GM19452 (cell line): ENCODE measurements at regions not wholly inside any gene's neighbourhood (a gene's known extent, or its start where the extent isn't known, plus 50 kb on each side); places are given as distances from the start of the nearest gene placed in this dataset.

Source experiments
- ATAC-seq: cut with Tn5 transposase; IDR thresholded peaks from one replicate; pipeline ENCODE4 v1.9.1; 2021; ENCODE audit not compliant: unreplicated experiment

GRCh38 chr5:40071870-40072269 lies 607.8 kb upstream of the PTGER4 start:
- no peak for ATAC-seq

- ATAC-seq, result no peak
Observed at GRCh38 chr5:40066616-40067015, 613.1 kb upstream of the PTGER4 start.

GRCh38 chr5:40052808-40053207 lies 626.9 kb upstream of the PTGER4 start:
- no peak for ATAC-seq

- ATAC-seq, result no peak
Observed at GRCh38 chr5:40046792-40047191, 622.0 kb upstream of the DAB2 start.

GRCh38 chr5:40045429-40045828 lies 620.6 kb upstream of the DAB2 start:
- ATAC-seq, result no peak

- no peak for ATAC-seq
Observed at GRCh38 chr5:40043916-40044315, 619.1 kb upstream of the DAB2 start.

- no peak for ATAC-seq
Observed at GRCh38 chr5:40041452-40041851, 616.7 kb upstream of the DAB2 start.

- no peak for ATAC-seq
Observed at GRCh38 chr5:40037713-40038112, 612.9 kb upstream of the DAB2 start.

- ATAC-seq, result no peak
Observed at GRCh38 chr5:40034441-40034840, 609.7 kb upstream of the DAB2 start.

- peak; percentile 94 for ATAC-seq
Observed at GRCh38 chr5:40033411-40033810, 608.6 kb upstream of the DAB2 start.

GRCh38 chr5:40033009-40033408 lies 608.2 kb upstream of the DAB2 start:
- no peak for ATAC-seq

- ATAC-seq, result no peak
Observed at GRCh38 chr5:40030661-40031060, 605.9 kb upstream of the DAB2 start.

- ATAC-seq, result no peak
Observed at GRCh38 chr5:40029711-40030495, 605.1 kb upstream of the DAB2 start.

- no peak for ATAC-seq
Observed at GRCh38 chr5:40027400-40027799, 602.6 kb upstream of the DAB2 start.

GRCh38 chr5:40025586-40025985 lies 600.8 kb upstream of the DAB2 start:
- ATAC-seq, result no peak

GRCh38 chr5:40022057-40022456 lies 597.3 kb upstream of the DAB2 start:
- ATAC-seq, result no peak

- no peak for ATAC-seq
Observed at GRCh38 chr5:40021007-40021406, 596.2 kb upstream of the DAB2 start.

- ATAC-seq, result no peak
Observed at GRCh38 chr5:40017918-40018317, 593.1 kb upstream of the DAB2 start.

- no peak for ATAC-seq
Observed at GRCh38 chr5:40017135-40017534, 592.4 kb upstream of the DAB2 start.

GRCh38 chr5:40010436-40010835 lies 585.7 kb upstream of the DAB2 start:
- ATAC-seq, result no peak

- ATAC-seq, result no peak
Observed at GRCh38 chr5:40006260-40006659, 581.5 kb upstream of the DAB2 start.

- no peak for ATAC-seq
Observed at GRCh38 chr5:40001796-40002195, 577.0 kb upstream of the DAB2 start.

- no peak for ATAC-seq
Observed at GRCh38 chr5:39998518-39998917, 573.7 kb upstream of the DAB2 start.
